ENCODE measurements at regions not wholly inside any gene's neighbourhood (a gene's known extent, or its start where the extent isn't known, plus 50 kb on each side); places are given as distances from the start of the nearest gene placed in this dataset.
A peak's percentile ranks its signal among the peaks of the same experiment; 100 is the strongest.
"Not testable (repeated sequence)": the region's sequence is repeated elsewhere in the genome, so short reads cannot be mapped to it uniquely, and the experiment has no call there.

- no peak for DNase-seq
Measured at GRCh38 chr10:56104487-56104886, 256.6 kb downstream of the ZWINT start.

- DNase-seq, result no peak
Measured at GRCh38 chr10:56096226-56096517, 264.9 kb downstream of the ZWINT start.

GRCh38 chr10:56095506-56096225 lies 265.4 kb downstream of the ZWINT start:
- no peak for DNase-seq

GRCh38 chr10:56093645-56094044 lies 267.4 kb downstream of the ZWINT start:
- not testable (repeated sequence) for DNase-seq

- no peak for DNase-seq
Measured at GRCh38 chr10:56091872-56092271, 269.2 kb downstream of the ZWINT start.

GRCh38 chr10:56090914-56091540 lies 270.0 kb downstream of the ZWINT start:
- no peak for DNase-seq

GRCh38 chr10:56085406-56086122 lies 275.5 kb downstream of the ZWINT start:
- DNase-seq, result no peak

GRCh38 chr10:56082169-56082568 lies 278.9 kb downstream of the ZWINT start:
- DNase-seq, result no peak

GRCh38 chr10:56068473-56069263 lies 292.4 kb downstream of the ZWINT start:
- DNase-seq, result no peak

GRCh38 chr10:56068040-56068439 lies 293.0 kb downstream of the ZWINT start:
- no peak for DNase-seq

- no peak for DNase-seq
Measured at GRCh38 chr10:56063642-56064041, 297.4 kb downstream of the ZWINT start.

- no peak for DNase-seq
Measured at GRCh38 chr10:56057860-56058259, 303.2 kb downstream of the ZWINT start.

- no peak for DNase-seq
Measured at GRCh38 chr10:56035489-56035888, 325.6 kb downstream of the ZWINT start.

GRCh38 chr10:56028298-56029132 lies 332.5 kb downstream of the ZWINT start:
- DNase-seq, result peak; percentile 7

- DNase-seq, result no peak
Measured at GRCh38 chr10:56012101-56012500, 349.0 kb downstream of the ZWINT start.

- DNase-seq, result no peak
Measured at GRCh38 chr10:56003555-56003954, 357.5 kb downstream of the ZWINT start.

- DNase-seq, result no peak
Measured at GRCh38 chr10:55989188-55989587, 371.9 kb downstream of the ZWINT start.

- DNase-seq, result no peak
Measured at GRCh38 chr10:55979203-55979602, 381.9 kb downstream of the ZWINT start.

- no peak for DNase-seq
Measured at GRCh38 chr10:55966101-55966500, 395.0 kb downstream of the ZWINT start.

- DNase-seq, result no peak
Measured at GRCh38 chr10:55943403-55943802, 417.7 kb downstream of the ZWINT start.

GRCh38 chr10:55929291-55929690 lies 431.8 kb downstream of the ZWINT start:
- no peak for DNase-seq

Data from right kidney (tissue), 1 donor.